ENCODE measurements at regions not wholly inside any gene's neighbourhood (a gene's known extent, or its start where the extent isn't known, plus 50 kb on each side); places are given as distances from the start of the nearest gene placed in this dataset.

DNA sequence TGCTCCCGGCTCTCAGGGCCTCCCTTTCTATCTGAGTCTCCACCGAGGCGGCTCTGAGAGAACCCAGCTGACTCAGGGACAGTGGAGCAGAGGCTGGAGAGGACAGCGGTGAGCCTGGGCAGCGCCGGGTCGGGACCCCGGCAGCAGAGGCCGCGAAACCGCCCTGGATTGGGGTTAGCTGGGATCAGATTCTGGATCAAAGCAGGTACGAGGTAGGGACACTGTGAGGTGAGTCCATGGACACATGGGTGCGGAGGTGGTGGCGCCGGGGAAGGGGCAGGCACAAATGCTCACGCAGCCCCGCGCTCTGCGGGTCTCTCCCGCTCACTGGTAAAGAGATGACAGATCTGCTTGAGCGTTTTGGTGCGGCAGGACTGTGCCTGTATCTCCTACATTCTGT, 146.4 kb upstream of the GGTLC1 start:
- DNase-seq = no peak

DNA sequence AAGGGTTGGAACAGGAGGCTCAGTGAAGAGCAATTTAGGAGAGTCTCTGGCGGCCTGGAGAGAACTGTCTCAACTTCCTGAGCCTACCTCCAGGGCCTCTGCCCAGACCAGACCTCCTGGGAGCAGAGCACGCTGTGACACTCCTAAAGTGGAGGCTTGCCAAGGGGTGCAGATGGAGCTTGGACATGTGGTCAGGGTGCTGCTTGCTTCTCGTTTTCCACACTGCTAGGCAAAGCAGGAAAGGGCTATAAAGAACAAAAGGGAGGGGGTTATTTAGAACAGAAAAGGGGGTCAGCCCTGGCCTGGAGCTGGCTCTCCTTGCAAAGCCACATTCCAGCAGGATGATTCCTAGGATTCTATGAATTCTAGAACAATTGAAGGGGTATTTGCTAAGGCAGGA, 145.7 kb upstream of the GGTLC1 start:
- no peak for DNase-seq

DNA sequence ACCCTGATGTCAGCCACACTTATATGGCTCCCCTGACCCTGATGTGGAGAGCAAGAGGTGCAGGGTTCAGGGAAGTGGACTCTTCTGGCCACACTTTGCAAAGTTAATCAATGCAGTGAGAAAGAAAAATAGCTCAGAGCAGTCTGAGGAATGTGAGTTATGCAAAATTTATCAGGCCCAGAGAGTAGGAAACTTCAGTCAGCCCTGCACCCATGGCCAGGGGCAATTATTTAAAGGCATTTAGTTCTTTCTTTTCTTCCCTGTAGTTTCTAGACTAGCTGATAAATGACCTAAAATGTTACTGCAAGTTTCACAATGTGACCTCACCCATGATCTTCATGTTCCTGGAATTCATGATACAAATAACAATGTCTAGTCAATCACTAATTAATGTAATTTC, 143.7 kb upstream of the GGTLC1 start:
- no peak for DNase-seq

DNA sequence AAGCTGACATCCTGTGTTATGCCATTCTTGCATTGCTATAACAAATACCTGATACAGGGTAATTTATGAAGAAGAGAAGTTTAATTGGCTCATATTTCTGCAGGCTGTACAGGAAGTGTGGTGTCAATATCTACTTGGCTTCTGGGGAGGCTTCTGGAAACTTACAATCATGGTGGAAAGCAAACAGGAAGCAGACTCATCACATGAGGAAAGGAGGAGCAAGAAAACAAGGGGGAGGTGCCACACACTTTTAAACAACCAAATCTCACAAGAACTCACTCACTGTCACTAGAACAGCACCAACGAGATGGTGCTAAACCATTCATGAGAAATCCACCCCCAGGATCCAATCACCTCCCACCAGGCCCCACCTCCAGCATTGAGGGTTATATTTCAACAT, 143.1 kb upstream of the GGTLC1 start:
- DNase-seq = no peak

DNA sequence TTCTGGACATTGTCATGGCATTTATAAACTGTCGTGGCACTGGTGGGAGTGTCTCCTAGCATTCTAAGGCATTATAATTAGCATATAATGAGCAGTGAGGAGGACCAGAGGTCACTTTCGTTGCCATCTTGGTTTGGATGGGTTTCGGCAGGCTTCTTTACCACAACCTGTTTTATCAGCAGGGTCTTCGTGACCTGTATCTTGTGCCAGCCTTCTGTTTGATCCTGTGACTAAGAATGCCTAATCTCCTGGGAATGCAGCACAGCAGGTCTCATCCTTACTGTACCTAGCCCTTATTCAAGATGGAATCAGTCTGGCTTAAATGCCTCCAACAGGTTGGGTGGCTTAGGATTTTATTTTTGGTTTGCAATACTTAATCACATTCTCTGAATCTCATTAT, 142.7 kb upstream of the GGTLC1 start:
- DNase-seq = no peak

DNA sequence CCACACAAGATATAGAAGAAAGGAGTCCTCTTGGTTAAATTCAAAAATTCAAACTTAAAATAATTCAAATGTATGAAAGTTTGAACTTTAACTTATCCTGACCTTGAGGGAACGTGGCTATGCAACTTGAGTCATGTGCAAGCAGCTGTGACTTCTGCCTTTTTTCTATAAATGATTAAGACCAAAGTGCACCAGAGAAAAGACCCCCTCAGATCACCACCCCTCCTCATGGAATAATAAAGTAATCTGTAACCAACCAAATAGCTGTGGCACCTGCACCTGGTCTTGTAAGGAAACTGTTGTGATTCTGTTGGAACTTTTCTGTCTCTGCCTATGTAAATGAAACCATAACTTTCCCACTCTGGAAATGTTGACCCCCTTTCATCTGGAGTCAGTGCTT, 141.1 kb upstream of the GGTLC1 start:
- no peak for DNase-seq

DNA sequence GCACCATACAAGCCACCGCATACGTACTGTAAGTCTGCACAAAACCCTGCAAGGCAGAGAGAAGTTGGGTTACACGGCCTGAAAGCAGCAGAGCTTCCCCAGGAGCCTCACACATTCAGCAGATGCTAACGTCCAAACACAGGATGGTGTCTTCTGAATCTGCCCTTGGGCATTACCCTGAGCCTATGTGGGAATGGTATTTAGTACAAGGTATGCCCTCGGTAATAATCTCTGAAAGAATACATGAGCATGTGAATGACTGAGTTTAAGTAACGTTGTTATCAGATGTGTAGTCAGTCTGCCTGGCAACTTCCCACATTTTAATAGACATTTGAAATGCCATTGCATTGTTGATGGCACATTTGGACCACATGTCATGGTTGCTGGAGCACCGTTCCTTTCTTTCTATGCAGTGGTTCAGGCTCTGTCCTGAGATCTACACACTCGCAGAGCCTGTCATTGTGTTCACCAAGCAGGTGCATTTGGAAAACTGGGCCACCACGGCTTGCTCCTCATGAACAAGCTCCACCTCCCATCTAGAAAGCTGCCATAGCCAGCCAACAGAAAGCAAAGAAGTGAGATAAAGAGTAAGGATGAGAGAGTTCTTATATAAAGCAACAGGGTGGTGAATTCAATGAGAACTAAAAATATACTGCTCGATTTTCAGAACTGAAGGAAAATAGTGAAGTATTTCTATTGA, 136.5 kb upstream of the GGTLC1 start:
- no peak for DNase-seq

DNA sequence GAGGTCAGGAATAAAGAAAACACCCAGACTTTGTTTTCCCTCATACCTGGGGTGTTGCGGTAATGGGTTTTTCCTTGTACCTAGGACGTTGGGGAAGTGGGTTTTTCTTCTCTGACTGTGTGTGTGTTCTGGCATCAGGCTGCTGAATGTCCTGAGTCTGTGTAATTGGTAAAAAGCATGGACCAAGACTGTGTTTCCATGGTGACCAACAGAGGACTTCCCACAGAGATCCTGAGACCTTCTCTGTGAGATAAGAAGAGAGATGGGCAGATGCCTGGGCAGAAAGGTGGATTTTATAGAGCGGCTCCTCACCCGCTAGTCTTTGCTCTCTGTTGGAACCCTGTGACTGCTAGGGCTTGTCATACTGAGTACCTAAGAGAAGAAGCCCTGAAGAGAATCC, 135.4 kb upstream of the GGTLC1 start:
- DNase-seq = no peak

DNA sequence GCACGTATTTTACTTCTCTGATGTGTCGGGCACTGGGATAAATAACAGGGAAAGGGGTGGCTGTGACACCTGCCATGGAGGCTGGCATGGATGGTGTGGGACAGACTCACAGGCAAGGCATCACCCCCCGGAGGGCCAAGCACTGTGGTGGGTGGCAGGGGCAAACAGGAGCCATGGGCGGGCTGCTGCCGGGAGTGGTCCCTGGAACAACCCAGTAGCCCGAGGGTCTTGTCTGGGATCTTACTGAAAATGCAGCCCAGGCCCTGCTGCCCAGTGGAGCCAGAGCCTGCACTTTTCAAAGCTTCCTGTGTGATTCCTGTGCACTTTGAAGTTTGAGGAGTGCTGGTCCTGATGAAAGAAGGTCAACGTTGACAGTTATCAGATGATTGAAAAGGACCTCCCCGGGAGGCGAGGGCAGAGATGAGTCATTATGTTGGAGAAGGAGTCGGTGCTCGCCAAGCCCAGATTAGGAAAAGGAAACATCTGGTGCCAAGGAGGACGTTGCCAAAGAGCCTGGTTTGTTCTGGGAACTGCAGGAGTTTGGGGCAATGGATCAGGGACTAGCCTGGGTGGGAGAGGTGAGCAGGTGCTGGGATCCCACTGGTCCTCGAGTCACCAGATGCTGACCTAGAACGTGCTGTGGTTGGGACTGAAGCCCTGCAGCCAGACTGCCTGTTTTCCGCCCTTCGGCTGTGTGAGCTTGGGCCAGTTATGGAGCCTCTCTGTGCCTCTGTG, 130.0 kb upstream of the GGTLC1 start:
- no peak for DNase-seq

DNA sequence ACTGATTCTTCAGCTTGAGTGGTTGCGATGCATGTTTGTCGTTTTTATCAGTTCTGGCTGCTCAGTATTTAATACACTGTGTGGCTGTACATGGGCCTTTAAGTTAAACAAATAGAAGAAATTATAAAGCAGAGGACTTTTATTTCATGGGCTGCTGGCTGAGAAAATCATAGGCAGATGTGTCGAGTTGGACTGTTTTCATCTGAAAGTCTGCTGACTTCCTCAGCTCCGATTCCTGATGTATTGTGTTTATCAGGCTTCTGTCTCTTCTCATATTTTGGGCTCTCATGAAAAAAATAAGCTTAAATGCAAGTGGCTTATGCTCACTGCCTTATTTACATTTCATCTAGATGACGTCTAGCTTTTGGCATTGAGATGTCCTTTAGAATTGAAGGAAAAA, 129.5 kb upstream of the GGTLC1 start:
- no peak for DNase-seq

DNA sequence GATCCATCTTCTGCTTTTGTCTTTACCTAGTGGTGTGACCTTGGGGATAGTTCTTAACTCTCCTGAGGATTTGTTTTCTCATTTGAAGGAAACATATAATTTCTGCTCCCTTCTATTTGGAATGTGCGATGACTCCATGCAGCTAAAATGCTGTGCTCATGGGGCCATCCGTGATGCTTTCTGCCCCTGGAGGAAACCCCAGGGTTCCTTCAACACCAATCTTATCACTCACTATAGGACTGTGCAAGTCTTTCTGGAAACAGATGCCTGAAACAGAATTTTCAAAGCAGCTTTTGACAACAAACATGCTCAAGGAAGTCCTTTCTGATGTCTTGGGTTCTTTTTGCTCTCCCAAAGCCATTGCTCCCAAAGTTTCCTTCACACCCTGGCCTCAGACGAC, 128.8 kb upstream of the GGTLC1 start:
- DNase-seq = no peak

DNA sequence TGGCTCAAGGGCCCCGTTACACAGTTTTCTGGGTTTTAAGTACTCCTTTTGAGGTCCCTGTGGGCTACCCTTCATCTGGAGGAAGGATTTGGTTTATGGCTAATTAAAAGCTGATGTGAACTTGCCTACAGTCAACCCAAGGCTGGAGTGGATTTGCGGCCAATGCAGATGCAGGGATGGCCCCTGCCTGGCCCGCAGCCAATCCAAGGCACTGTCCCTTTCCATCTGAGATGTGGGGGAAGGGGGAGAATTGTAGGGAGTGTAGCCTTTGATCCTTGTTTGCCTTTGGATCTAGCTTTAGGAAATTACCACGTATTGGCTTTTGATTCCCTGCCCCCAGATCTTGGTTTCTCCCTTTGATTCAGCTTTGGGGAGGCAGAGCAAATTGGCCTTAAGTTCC, 128.0 kb upstream of the GGTLC1 start:
- DNase-seq = no peak

DNA sequence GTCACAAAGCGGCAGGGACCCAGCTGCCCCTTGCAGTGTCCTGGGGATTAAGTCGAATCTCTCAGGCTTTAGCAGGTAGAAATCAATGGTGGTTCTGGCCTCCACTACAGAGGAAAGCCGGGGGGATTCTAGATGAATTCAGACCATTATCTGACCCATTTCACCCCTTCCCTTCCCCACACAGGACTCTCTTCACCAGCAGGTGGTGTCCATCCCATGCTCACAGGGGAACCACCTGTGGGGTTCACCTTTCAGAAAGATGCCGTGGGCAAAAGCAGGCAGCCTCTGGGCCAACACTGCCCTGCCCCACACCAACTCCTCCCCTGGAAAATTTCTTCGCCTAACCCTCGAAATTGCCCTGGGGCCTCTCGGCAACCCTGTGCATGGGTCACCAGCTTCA, 123.8 kb upstream of the GGTLC1 start:
- DNase-seq = no peak

DNA sequence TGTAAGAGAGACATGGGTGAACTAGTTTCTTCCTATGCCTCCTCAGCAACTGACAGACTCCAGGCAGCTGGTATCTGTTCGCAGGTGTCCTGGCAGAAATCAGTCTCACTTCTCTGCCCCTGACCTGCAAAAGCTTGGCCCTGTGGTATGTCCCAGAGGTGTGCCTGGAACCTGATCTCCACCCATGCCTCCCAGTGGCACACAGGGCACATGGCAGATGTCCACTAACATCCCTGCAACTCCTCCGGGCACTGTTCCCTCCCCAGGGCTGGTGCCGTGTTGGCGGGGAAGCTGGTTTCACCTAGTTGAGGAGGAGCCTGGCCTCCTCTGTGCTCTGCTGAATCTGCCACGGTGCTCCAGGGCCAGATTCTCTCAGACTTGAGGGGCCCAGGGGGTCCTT, 123.3 kb upstream of the GGTLC1 start:
- no peak for DNase-seq

DNA sequence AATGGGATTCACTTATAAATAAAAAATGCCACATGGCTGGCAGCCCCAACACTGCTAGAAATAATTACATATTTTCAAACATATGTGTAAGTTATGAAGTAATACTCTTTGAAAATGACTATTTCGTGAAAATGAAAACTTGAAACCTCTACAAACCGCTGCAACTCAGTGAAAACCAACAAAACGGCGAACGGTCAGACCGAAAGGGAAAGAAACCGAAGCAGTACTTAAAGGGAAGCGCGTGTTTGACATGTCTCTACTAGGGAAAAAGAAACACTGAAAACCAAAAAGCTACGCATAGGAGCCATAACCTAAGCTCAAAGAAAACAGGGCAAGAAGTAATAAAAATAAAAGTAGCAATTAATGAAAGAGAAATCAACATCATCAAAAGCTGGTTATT, 121.0 kb upstream of the GGTLC1 start:
- no peak for DNase-seq

DNA sequence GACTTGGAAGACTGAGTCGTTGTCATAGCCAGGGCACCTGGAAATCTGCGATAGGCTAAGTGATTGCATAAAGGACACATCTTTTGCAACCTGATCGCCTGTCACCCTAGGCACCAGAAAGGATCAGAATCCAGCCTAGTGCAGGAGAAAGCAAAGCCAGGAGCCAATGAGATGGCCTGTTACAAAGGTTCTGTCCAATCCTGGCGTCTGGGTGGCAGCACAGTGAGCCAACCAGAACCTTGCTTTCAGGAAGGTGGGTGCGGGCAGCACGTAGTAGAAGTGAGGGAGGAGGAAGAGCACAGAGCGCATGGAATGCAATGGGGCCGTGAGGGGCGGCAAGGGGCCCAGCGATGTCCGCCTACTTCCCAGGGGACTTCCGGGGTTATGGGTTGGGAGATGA, 120.4 kb upstream of the GGTLC1 start:
- peak in 1 of 2 experiments; percentile 27 for DNase-seq

DNA sequence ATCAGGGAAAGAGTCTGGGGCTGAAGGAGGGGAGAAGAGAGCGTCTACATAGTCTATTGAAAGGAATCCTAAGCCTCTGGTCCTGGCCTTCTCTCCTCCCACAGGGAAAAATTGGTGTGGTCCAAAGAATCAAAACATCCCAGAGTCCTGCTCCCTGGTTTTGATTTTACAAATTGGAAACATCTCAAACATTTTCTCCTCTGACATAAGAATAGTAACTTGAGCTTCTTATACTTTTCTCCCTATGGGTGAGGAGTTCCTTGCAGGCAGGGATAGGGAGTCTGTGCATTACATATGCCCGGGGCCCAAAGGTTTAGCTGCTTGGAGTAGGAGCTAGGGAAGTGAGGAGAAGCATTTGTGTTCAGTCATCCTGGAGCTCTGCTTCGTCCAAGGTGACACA, 120.0 kb upstream of the GGTLC1 start:
- no peak for DNase-seq

DNA sequence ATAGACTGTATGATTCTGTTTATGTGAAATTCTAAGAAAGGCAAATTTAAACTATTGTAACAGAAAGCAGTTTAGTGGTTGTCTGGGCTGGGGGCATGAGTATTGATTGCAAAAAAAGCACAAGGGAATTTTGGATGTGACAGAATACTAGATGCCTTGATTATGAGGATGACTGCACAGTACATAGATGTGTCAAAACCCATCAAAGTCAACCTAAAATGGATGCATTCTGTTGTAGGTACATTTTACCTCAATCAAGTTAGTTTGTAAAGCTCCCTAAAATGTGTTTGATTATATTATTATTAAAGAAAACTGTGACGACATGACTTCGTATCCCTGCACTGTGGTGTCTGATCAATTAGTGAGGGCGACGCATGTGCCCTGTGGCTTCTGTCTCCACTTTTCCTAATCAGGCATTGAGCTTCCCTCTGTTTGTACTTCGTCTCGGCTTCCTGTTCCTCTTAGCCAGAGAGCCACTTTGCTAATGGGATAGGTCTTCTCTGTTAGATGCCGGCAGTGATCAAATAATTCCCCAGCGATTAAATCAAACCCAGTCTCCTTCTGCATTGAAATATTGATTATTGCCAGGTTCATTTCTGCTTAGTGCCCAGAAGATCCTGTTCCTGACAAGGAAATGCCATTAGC, 118.3 kb upstream of the GGTLC1 start:
- DNase-seq = no peak

DNA sequence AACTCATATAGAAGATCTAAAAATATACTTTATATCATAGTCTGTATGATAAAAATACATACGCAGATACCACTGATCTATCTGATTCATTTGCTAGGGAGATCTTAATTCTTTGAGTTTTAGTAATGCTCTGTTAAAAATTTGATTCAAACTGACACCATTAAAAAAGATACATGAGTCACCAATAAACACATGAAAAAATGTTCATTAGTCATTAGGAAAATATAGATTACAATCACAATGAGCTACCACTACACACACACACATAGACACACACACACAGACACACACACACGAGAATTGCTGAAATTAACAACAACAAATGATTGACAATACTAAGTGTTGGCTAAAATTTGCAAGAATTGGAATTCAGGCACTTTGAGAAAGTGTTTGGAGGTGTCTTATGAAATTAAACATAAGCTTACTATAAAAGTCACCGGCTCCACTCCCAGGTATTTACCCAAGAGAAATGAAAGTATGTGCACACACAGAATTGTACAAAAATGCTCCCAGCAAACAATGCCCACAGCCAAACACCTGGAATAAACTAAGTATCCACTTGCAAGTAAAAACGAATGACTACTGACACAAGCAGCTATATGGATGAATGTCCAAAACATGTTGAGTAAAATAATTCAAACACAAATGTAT, 117.7 kb upstream of the GGTLC1 start:
- DNase-seq = no peak

DNA sequence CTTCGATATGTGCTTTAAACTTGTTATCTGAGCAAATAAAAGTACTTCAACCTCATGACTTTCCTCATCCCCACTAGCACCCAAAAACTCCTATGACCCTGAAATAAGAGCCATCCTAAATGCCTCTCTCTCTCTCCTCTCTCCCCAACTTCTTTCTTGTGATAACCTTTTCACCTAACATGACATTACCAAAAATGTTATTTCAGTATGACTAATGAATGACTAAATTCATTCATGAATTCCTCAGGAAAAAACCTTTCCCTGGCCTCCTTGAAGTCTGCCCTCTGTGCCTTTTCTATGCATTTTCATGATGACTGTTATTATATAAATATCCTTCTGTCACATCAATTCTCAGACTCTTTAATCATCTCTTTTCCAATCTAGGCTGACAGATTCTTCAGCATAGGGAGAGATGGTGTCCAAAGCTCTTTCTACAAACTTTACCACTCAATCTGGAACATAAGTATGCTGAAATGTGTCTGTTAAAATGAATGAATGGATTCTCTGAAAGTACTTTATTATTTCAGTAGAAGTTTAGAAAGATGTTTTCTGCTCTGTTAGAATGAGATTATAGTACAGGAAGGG, 114.3 kb upstream of the GGTLC1 start:
- DNase-seq = no peak

DNA sequence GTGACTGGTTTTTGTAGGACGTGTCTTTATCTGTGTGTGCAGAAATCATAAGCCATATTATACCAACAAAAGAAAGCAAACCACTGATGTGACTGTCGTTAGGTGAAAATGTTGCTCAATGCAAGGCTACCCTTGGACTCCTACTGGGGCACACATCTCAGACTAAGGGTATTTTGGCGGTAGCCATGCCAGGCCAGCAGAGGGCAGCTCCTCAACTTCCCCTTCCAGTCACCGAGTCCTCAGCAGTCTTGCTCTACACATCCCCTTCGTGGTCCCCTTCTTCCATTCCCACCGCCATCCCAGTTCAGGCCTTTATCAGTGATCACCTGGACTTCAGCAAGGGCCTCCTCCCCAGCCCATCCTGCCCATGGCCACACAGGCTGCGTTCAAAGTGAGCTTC, 113.7 kb upstream of the GGTLC1 start:
- DNase-seq = peak; percentile 44 to 46

DNA sequence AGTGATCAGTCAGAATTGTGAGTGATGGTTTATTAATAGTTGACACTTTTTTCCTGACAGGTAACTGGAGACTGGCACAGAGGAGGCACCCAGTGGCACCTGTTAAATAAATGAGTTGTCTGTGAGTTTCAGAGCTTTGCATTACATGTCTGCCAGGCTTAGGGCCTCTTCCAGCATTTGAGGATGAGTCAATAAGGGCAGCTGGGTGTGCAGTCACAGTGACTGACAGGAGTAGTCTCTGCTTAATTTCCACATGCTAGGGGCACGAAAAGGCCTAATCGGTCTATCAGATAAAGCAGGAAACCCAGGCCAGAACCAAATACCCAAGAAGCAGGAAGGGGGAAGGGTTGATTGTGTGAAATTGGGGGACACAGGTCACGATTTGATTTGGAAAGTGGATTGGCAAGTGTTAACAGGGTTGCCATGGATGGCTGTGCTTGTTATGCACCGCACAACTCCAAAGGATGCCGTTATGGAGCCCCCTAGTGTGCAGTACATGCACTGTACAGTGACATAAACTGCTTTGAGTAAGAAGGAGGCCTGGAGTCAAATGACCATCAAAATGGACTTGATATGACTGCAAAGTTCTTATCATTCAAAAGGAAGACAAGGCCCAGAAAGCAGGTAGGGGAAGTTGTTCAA, 111.9 kb upstream of the GGTLC1 start:
- peak; percentile 61 to 65 for DNase-seq

DNA sequence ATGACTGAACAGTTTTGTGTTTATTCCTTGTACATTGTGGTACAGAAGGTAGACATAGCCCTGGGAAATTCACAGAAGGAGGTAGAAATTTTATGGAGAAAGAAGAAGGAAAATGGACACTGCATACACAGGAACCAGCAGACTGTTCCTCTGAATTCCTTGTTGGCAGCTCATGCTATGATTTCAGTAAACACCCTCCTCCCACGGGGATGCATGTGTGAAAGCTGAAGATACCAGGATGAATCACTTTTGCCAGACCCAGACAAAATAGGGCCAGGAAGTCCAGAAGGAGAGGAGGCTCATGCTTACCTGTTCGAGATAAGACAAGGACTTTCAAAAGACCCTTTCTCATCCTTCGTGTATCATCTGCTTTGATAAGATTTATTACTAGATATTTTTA, 110.3 kb upstream of the GGTLC1 start:
- no peak for DNase-seq
